IMR-90 (cell line): ENCODE measurements at regions not wholly inside any gene's neighbourhood (a gene's known extent, or its start where the extent isn't known, plus 50 kb on each side); places are given as distances from the start of the nearest gene placed in this dataset.

Experiments
- CEBPB ChIP-seq: IDR thresholded peaks from 2 replicates; pipeline ENCODE4 v1.6.1; 2012; ENCODE audit warnings: low read depth, low read length, improper control_type of control experiment
- CHD1 ChIP-seq: IDR thresholded peaks from 2 replicates; pipeline ENCODE4 v1.6.1; 2012; ENCODE audit warnings: low read depth, low read length, improper control_type of control experiment
- CTCF ChIP-seq: conservative IDR thresholded peaks from 2 replicates; pipeline ENCODE4 v1.5.1; 2012; ENCODE audit warnings: mild to moderate bottlenecking, low read depth, low read length, improper control_type of control experiment
- ELK1 ChIP-seq: fragments of 150-350 bp; IDR thresholded peaks from 2 replicates; pipeline ENCODE4 v1.6.1; 2016; ENCODE audit warnings: low read depth, mild to moderate bottlenecking, low read length, moderate library complexity, borderline replicate concordance
- FOS ChIP-seq: fragments of 150-350 bp; IDR thresholded peaks from 2 replicates; pipeline ENCODE4 v1.6.1; 2016; ENCODE audit warnings: low read depth, low read length
- MAFK ChIP-seq: IDR thresholded peaks from 2 replicates; pipeline ENCODE4 v1.6.1; 2012; ENCODE audit warnings: low read depth, low read length, improper control_type of control experiment
- MAZ ChIP-seq: IDR thresholded peaks from 2 replicates; pipeline ENCODE4 v1.6.1; 2012; ENCODE audit warnings: low read depth, mild to moderate bottlenecking, low read length, improper control_type of control experiment, moderate library complexity, borderline replicate concordance
- MXI1 ChIP-seq: IDR thresholded peaks from 2 replicates; pipeline ENCODE4 v1.6.1; 2012; ENCODE audit warnings: low read depth, mild to moderate bottlenecking, low read length, moderate library complexity, borderline replicate concordance
- POLR2A ChIP-seq: IDR thresholded peaks from 2 replicates; pipeline ENCODE4 v1.6.1; 2012; ENCODE audit warnings: mild to moderate bottlenecking, low read depth, low read length
- RAD21 ChIP-seq: IDR thresholded peaks from 2 replicates; pipeline ENCODE4 v1.6.1; 2012; ENCODE audit warnings: low read length, improper control_type of control experiment
- RCOR1 ChIP-seq: IDR thresholded peaks from 2 replicates; pipeline ENCODE4 v1.6.1; 2012; ENCODE audit warnings: mild to moderate bottlenecking, low read length, improper control_type of control experiment; ENCODE audit not compliant: insufficient replicate concordance
- RFX5 ChIP-seq: IDR thresholded peaks from 2 replicates; pipeline ENCODE4 v1.8.0; 2012; ENCODE audit warnings: low read depth, mild to moderate bottlenecking, low read length, moderate library complexity
- SMC3 ChIP-seq: fragments of 150-350 bp; IDR thresholded peaks from 2 replicates; pipeline ENCODE4 v1.6.1; 2016; ENCODE audit warnings: low read depth, mild to moderate bottlenecking, antibody characterized with exemption, low read length, moderate library complexity

GRCh38 chr13:86269511-86269910, 470.3 kb upstream of the SLITRK6 start:
- TF ChIP-seq RAD21 (no peak), CHD1 (no peak), MXI1 (no peak), CTCF (no peak), FOS (no peak), POLR2A (no peak), MAZ (no peak), MAFK (no peak), RFX5 (no peak), SMC3 (no peak), RCOR1 (no peak), CEBPB (no peak), ELK1 (no peak)
